SJCRH30 (cell line): ENCODE measurements at regions not wholly inside any gene's neighbourhood (a gene's known extent, or its start where the extent isn't known, plus 50 kb on each side); places are given as distances from the start of the nearest gene placed in this dataset.

ENCODE experiments used
- DNase-seq, 2 experiments: peaks; one replicate each; pipeline ENCODE4 v3.0.0-alpha.2; 2015 to 2020
- H3K27ac ChIP-seq: fragments of 250-450 bp; sonication (Bioruptor Pico); 2 replicates; pipeline ENCODE4 v1.5.1; 2020; ENCODE audit warnings: mild to moderate bottlenecking, moderate library complexity
- H3K27me3 ChIP-seq: fragments of 250-450 bp; sonication (Bioruptor Pico); 2 replicates; pipeline ENCODE4 v1.5.1; 2020; ENCODE audit warnings: mild to moderate bottlenecking, moderate library complexity
- H3K36me3 ChIP-seq: fragments of 250-450 bp; sonication (Bioruptor Pico); 2 replicates; pipeline ENCODE4 v1.5.1; 2020; ENCODE audit warnings: mild to moderate bottlenecking, moderate library complexity
- H3K4me1 ChIP-seq: fragments of 250-450 bp; sonication (Bioruptor Pico); 2 replicates; pipeline ENCODE4 v1.5.1; 2020; ENCODE audit warnings: mild to moderate bottlenecking, moderate library complexity
- H3K4me3 ChIP-seq: fragments of 250-450 bp; sonication (Bioruptor Pico); 2 replicates; pipeline ENCODE4 v1.5.1; 2020; ENCODE audit warnings: mild to moderate bottlenecking, moderate library complexity
- H3K9me3 ChIP-seq: fragments of 250-450 bp; sonication (Bioruptor Pico); replicated peaks from 2 replicates; pipeline ENCODE4 v1.5.1; 2020; ENCODE audit warnings: mild to moderate bottlenecking, moderate library complexity

GRCh38 chr18:78548261-78549058, 431.2 kb upstream of the SALL3 start:
- Histone ChIP-seq H3K27ac (no peak overlapping the region), H3K9me3 (no peaks in the 10 kb centered on the region), H3K27me3 (no peaks in the 10 kb centered on the region), H3K4me3 (no peak overlapping the region), H3K36me3 (no peaks in the 10 kb centered on the region), H3K4me1 (no peaks in the 10 kb centered on the region)
- DNase-seq: no peak

- Histone ChIP-seq H3K4me3 (no peak overlapping the region), H3K9me3 (no peaks in the 10 kb centered on the region), H3K27me3 (no peaks in the 10 kb centered on the region), H3K36me3 (no peaks in the 10 kb centered on the region), H3K4me1 (no peaks in the 10 kb centered on the region), H3K27ac (no peak overlapping the region)
- DNase-seq: no peak
Observed at GRCh38 chr18:78549971-78550370, 429.6 kb upstream of the SALL3 start.

- H3K4me3 ChIP-seq: no peak overlapping the region
- no peak overlapping the region for H3K27ac ChIP-seq
- no peak for DNase-seq
- no peaks in the 10 kb centered on the region for H3K36me3 ChIP-seq
- H3K27me3 ChIP-seq: no peaks in the 10 kb centered on the region
- H3K4me1 ChIP-seq: no peaks in the 10 kb centered on the region
- no peaks in the 10 kb centered on the region for H3K9me3 ChIP-seq
Observed at GRCh38 chr18:78554944-78555608, 424.5 kb upstream of the SALL3 start.

GRCh38 chr18:78557371-78557770, 422.2 kb upstream of the SALL3 start:
- Histone ChIP-seq H3K27me3 (no peaks in the 10 kb centered on the region), H3K27ac (no peak overlapping the region), H3K36me3 (no peaks in the 10 kb centered on the region), H3K4me3 (no peak overlapping the region), H3K9me3 (no peaks in the 10 kb centered on the region), H3K4me1 (no peaks in the 10 kb centered on the region)
- no peak for DNase-seq

GRCh38 chr18:78558101-78558810, 421.4 kb upstream of the SALL3 start:
- no peaks in the 10 kb centered on the region for H3K9me3 ChIP-seq
- no peak for DNase-seq

GRCh38 chr18:78558948-78559347, 420.7 kb upstream of the SALL3 start:
- H3K4me3 ChIP-seq: no peak overlapping the region
- no peaks in the 10 kb centered on the region for H3K9me3 ChIP-seq
- DNase-seq: no peak
- H3K36me3 ChIP-seq: no peaks in the 10 kb centered on the region
- no peaks in the 10 kb centered on the region for H3K4me1 ChIP-seq
- no peak overlapping the region for H3K27ac ChIP-seq
- H3K27me3 ChIP-seq: no peaks in the 10 kb centered on the region

More at GRCh38 chr18:78558101-78558810, 421.4 kb upstream of the SALL3 start:
- no peaks in the 10 kb centered on the region for H3K4me1 ChIP-seq
- H3K27ac ChIP-seq: no peak overlapping the region
- no peak overlapping the region for H3K4me3 ChIP-seq
- no peaks in the 10 kb centered on the region for H3K27me3 ChIP-seq
- H3K36me3 ChIP-seq: no peaks in the 10 kb centered on the region

GRCh38 chr18:78559584-78559983, 420.0 kb upstream of the SALL3 start:
- H3K9me3 ChIP-seq: no peaks in the 10 kb centered on the region
- no peak for DNase-seq
- H3K36me3 ChIP-seq: no peaks in the 10 kb centered on the region
- no peaks in the 10 kb centered on the region for H3K4me1 ChIP-seq
- H3K27me3 ChIP-seq: no peaks in the 10 kb centered on the region
- H3K4me3 ChIP-seq: no peak overlapping the region
- no peak overlapping the region for H3K27ac ChIP-seq

GRCh38 chr18:78561757-78562510, 417.7 kb upstream of the SALL3 start:
- H3K36me3 ChIP-seq: no peaks in the 10 kb centered on the region
- H3K27me3 ChIP-seq: no peaks in the 10 kb centered on the region
- no peaks in the 10 kb centered on the region for H3K4me1 ChIP-seq
- no peak for DNase-seq
- no peaks in the 10 kb centered on the region for H3K9me3 ChIP-seq
- no peak overlapping the region for H3K4me3 ChIP-seq
- no peak overlapping the region for H3K27ac ChIP-seq

GRCh38 chr18:78562531-78562961, 417.1 kb upstream of the SALL3 start:
- no peak for DNase-seq
- Histone ChIP-seq H3K36me3 (no peaks in the 10 kb centered on the region), H3K27me3 (no peaks in the 10 kb centered on the region), H3K9me3 (no peaks in the 10 kb centered on the region), H3K4me1 (no peaks in the 10 kb centered on the region), H3K4me3 (no peak overlapping the region), H3K27ac (no peak overlapping the region)

- H3K36me3 ChIP-seq: no peaks in the 10 kb centered on the region
- H3K27me3 ChIP-seq: no peaks in the 10 kb centered on the region
- DNase-seq: no peak
- no peaks in the 10 kb centered on the region for H3K9me3 ChIP-seq
- H3K4me3 ChIP-seq: no peak overlapping the region
- H3K4me1 ChIP-seq: no peaks in the 10 kb centered on the region
- H3K27ac ChIP-seq: no peak overlapping the region
Observed at GRCh38 chr18:78563110-78563509, 416.5 kb upstream of the SALL3 start.

GRCh38 chr18:78564030-78564429, 415.6 kb upstream of the SALL3 start:
- Histone ChIP-seq H3K9me3 (no peaks in the 10 kb centered on the region), H3K27ac (no peak overlapping the region), H3K4me3 (no peak overlapping the region), H3K36me3 (no peaks in the 10 kb centered on the region), H3K4me1 (no peaks in the 10 kb centered on the region), H3K27me3 (no peaks in the 10 kb centered on the region)
- DNase-seq: no peak

- DNase-seq: no peak
- H3K27ac ChIP-seq: no peak overlapping the region
- no peaks in the 10 kb centered on the region for H3K4me1 ChIP-seq
- H3K27me3 ChIP-seq: no peaks in the 10 kb centered on the region
- no peaks in the 10 kb centered on the region for H3K36me3 ChIP-seq
- no peak overlapping the region for H3K4me3 ChIP-seq
- no peaks in the 10 kb centered on the region for H3K9me3 ChIP-seq
Observed at GRCh38 chr18:78564518-78564917, 415.1 kb upstream of the SALL3 start.

- H3K4me1 ChIP-seq: no peaks in the 10 kb centered on the region
- H3K9me3 ChIP-seq: no peaks in the 10 kb centered on the region
- H3K27ac ChIP-seq: no peak overlapping the region
- H3K4me3 ChIP-seq: no peak overlapping the region
- no peak for DNase-seq
- H3K27me3 ChIP-seq: no peaks in the 10 kb centered on the region
- H3K36me3 ChIP-seq: no peaks in the 10 kb centered on the region
Observed at GRCh38 chr18:78565240-78565639, 414.4 kb upstream of the SALL3 start.

GRCh38 chr18:78566065-78566464, 413.6 kb upstream of the SALL3 start:
- H3K4me3 ChIP-seq: no peak overlapping the region
- H3K4me1 ChIP-seq: no peaks in the 10 kb centered on the region
- DNase-seq: no peak
- H3K9me3 ChIP-seq: no peaks in the 10 kb centered on the region
- no peaks in the 10 kb centered on the region for H3K36me3 ChIP-seq
- no peak overlapping the region for H3K27ac ChIP-seq
- H3K27me3 ChIP-seq: no peaks in the 10 kb centered on the region

- H3K27ac ChIP-seq: no peak overlapping the region
- H3K27me3 ChIP-seq: no peaks in the 10 kb centered on the region
- H3K4me3 ChIP-seq: no peak overlapping the region
- H3K9me3 ChIP-seq: no peaks in the 10 kb centered on the region
- no peaks in the 10 kb centered on the region for H3K36me3 ChIP-seq
- H3K4me1 ChIP-seq: no peaks in the 10 kb centered on the region
- no peak for DNase-seq
Observed at GRCh38 chr18:78566720-78567119, 412.9 kb upstream of the SALL3 start.
